DLD1 (cell line): ENCODE measurements at regions not wholly inside any gene's neighbourhood (a gene's known extent, or its start where the extent isn't known, plus 50 kb on each side); places are given as distances from the start of the nearest gene placed in this dataset.
"Not testable (repeated sequence)": the region's sequence is repeated elsewhere in the genome, so short reads cannot be mapped to it uniquely, and the experiment has no call there.

Experiments used
- in situ Hi-C: cut with HindIII; loops from 2 replicates; pipeline ENCODE4 v1.10.0; 2017; ENCODE audit warnings: low sequenced_read_pairs

GRCh38 chr1:208682664-208683013, 438.5 kb upstream of the PLXNA2 start:
- in situ Hi-C loops: no loop called here

GRCh38 chr1:208683141-208683540, 439.0 kb upstream of the PLXNA2 start:
- in situ Hi-C loops: no loop called here

GRCh38 chr1:208684192-208684591, 440.0 kb upstream of the PLXNA2 start:
- in situ Hi-C loops: no loop called here

GRCh38 chr1:208686592-208686991, 442.4 kb upstream of the PLXNA2 start:
- in situ Hi-C loops: no loop called here

DNA sequence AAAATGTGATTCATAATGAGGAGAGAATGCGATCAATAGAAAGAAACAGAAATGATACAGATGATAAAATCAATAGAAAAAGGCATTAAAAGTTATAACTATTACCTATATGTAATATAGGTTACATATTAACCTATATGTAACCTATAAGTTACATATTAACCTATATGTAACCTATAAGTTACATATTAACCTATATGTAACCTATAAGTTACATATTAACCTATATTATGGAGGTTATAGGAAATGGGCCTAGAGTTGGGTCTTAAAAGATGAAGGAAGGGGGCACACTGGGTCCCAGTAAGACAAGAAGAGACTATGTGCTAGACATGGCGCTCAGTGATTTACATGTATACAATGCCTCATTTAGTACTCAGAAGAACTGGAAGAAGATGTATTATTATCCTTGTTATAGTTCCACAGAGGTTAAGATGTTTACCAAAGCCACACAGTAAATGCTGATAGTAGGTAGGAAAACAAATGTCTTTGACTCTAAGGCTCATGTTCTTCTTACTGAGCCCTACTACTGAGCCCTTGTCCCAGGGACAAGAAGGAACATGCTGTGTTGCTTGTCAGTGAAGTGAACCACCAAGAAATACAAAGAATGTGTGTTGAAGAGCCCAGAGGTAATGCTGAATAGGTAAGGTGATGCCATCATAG, 444.6 kb upstream of the PLXNA2 start:
- in situ Hi-C loops: no loop called here

DNA sequence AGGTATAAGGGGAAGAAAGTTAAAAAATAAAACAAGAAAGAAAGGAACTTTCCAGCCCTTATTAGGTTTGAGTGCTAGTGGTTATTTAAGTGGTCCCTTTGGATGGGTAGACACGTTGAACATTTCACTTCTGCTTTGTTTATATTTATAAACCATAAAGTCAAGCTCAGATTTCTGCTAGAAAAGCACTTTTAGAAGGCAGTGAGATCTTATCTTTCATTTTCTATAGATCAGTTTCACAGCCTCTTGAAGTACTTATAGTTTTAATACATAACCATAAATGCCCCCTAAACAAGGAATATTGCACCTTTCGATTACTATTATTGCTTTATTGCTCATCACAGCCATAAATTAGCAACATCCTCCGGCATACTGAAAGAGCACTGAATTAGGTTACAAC, 446.8 kb upstream of the PLXNA2 start:
- in situ Hi-C loops: no loop called here

DNA sequence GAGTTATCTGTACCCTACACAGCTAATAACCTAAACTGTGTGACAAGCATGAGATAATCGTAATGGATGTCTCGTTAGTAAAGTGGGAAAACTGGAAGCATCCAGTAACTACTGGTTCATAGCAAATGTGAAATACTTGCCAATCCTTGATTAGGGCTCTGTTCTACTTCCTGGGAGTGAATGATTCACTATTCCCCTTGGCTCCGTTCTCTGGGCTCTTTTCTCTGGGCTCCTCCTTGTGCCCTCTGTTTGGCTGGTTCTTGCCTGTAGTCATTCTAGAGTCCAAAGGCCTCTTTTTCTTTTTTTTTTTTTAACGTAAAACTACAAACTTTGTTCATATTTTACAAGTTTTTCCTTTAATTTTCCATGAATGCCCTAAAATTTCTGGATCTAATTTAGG, 465.8 kb upstream of the PLXNA2 start:
- in situ Hi-C loops: no loop called here

DNA sequence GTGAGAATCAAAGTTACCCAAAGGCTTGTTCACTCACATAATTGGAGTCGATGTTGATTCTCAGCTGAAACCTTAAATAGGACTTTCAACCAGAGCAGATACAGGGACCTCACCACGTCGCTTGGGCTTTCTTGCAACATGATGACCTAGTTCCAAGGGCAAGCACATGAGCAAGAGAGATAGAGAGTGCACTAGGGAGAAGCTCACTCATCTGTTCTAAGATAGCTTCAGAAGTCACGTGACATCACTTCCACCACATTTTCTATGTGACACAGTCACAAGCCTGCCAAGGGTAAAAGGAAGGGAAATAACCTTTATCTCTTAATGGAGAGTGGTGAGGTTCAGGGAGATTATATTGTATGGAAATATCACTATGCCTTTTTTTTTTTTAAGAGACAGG, 470.1 kb upstream of the PLXNA2 start:
- in situ Hi-C loops: no loop called here

DNA sequence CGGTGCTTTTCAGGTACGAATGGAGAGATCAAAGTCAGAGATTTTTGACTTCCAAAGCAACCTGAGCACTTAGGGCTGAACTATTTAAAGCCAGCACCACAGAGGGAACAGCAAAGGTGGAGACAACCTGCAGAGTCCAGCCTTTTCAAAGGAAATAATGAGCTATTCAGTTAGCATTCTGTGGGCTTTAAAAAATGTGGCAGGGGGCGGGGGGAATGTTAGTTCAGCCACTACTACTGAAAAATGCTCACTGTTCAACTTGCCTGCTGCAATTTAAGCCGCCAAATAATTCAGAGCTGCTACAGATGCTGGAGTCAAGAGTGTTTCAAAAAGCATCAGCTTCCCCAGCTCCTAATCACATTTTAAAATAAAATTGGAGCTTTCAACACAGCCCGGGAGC, 473.3 kb upstream of the PLXNA2 start:
- in situ Hi-C loops: no loop called here

DNA sequence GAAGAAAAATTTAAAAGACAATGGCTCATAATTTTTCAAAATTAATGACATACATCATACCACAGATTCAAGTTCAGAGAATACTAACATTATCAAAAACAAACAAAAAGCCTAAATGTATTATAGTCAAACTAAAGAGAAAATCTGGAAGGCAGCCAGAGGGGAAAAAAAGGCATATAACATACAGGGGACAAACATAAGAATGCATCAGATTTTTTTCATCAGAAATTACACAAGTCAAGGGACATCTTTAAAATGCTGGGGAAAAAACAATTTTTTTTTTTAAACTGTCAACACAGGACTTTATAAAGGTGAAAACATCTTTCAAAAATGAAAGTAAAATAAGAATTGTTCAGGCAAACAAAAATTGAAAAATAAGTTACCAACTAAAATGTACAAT, 478.4 kb upstream of the PLXNA2 start:
- in situ Hi-C loops: no loop called here

DNA sequence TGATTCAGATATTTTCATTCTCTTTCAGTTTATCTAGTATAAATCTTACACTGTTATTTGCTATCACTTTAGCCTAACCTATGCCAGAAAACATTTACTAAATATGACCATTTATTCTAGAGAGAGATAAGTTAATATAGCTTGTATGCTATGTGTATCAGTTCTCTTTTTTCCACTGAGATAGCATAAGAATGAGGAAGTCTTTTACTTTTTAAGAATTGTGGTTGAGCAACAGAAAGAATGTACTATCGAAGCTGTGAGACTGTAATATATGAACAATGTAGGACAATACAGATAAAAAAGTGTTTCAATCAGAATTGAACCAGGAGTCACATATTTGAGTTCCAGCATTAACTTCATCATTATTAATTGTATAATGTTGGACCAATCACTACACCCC, 479.9 kb upstream of the PLXNA2 start:
- in situ Hi-C loops: no loop called here

- in situ Hi-C loops: no loop called here
These were observed 484.6 kb upstream of the PLXNA2 start for GRCh38 chr1:208728815-208729214.

DNA sequence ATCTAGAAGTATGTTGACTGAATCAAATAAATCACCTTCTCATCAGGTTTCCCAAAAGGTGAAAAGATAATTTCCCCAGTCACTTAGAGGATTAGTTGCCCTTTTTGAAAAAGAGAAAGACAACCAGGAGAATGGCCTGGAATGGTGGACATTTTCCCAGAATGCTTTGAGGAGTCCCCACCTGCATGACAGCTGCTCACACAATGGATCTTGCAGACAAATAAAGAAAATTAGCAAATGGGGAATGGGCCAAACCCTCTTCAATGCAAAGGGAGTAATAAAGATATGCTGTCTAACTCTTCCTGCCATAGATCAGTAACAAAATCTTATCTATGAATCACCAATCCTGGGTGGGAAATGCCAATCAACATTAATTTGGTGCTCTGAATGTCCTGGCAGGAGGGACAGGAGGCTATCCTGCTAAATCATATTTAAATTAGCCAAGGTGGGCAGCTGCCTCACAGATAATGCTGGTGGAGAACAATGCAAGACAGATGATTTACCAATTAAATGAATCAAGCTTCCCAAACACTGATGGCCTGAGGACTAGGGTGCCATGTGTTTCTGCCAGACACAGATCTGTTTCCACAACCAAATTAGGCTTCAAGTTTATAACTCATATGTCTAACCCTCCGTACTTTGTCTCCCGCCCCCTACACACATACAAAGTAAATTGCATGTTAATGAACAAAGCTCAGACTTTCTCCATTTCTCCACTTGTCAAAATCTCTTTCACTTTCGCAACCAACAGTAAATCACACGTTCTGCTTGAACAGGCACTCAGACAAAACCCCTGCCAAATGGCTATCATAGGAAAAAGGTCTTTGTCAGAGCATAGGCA, 488.0 kb upstream of the PLXNA2 start:
- in situ Hi-C loops: no loop called here

- in situ Hi-C loops: no loop called here
These were observed 493.0 kb upstream of the PLXNA2 start for GRCh38 chr1:208737161-208737560.

DNA sequence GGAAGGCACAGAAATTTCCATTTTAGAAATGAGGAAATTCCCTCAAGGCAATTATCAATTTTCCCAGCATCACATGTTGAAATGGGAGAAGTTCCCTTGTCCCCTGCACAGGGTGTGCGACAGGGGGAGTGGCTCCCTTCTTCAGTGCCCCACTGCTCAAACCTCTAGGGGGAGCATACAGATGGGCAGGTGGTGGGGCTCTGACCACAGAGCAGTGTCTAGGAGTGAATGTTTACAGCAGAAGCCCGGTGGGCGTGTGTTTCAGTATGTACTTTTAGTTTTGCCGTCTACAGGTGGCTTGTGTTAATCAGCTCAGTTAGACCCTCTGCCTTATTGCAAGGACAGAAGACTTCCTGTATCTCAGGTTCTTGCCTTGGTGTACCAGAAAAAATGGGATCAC, 493.7 kb upstream of the PLXNA2 start:
- in situ Hi-C loops: no loop called here

DNA sequence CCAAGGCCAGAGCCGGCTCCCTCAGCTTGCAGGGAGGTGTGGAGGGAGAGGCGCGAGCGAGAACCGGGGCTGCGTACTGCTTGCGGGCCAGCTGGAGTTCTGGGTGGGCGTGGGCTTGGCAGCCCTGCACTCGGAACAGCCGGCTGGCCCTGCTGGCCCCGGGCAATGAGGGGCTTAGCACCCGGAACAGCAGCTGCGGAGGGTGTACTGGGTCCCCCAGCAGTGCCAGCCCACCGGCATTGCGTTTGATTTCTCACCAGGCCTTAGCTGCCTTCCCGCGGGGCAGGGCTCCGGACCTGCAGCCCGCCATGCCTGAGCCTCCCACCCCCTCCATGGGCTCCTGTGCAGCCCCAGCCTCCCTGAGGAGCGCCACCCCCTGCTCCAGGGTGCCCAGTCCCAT, 495.5 kb upstream of the PLXNA2 start:
- in situ Hi-C loops: not testable (repeated sequence)

GRCh38 chr1:208741296-208741695, 497.1 kb upstream of the PLXNA2 start:
- in situ Hi-C loops: no loop called here

DNA sequence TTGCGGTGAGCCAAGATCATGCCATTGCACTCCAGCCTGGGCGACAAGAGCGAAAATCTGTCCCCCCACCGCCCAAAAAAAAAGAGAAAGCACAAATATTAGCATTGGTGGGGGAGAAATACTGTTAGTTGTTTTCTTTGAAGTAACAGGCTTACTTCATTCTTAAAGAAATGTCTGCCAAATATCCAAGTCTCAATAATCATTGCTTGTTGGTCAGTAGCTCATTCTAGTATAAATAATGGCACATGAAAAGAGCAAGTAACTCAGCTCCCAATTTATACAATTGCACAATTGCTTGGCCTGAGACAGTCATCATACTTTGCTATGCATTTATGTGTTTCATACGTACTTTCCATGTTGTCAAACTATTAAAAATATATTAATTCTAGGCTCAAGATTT, 499.2 kb upstream of the PLXNA2 start:
- in situ Hi-C loops: no loop called here

- in situ Hi-C loops: no loop called here
These were observed 503.8 kb upstream of the PLXNA2 start for GRCh38 chr1:208747979-208748378.

DNA sequence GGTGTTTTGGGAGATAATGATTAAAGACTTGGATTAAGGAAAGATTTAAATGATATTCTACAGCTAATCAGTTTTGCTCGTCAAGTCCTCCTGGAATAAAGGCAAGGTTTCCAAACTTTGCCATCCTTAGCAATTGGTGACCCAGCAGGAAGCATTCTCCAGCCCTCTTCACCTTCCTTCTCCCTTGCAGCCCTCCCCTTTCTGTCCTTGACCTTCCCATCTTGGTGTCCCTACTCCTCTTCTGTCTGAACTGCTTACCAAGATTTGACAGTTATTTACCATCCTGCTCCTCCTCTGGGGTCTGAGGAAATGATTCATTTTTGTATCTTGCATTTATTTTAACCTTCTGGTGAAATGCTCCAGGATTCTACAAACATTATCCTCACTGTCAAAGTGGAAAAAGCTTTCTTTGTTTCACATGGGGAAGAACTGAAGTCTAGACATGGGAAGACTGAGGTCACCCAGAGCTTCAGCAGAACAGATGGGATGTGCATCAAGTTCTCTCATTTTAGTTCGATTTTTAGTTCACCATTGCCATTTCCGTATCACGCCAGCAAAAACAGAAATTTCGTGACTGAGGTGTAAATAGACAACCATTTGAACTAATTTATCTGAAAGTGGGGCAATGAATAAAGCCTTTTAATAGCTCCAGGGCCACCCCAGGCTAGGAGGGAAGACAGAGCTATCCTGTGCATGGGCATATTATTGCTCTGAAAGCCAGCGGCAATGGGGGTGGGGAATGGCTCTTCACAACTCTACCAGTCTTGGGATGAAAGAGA, 504.4 kb upstream of the PLXNA2 start:
- in situ Hi-C loops: no loop called here

DNA sequence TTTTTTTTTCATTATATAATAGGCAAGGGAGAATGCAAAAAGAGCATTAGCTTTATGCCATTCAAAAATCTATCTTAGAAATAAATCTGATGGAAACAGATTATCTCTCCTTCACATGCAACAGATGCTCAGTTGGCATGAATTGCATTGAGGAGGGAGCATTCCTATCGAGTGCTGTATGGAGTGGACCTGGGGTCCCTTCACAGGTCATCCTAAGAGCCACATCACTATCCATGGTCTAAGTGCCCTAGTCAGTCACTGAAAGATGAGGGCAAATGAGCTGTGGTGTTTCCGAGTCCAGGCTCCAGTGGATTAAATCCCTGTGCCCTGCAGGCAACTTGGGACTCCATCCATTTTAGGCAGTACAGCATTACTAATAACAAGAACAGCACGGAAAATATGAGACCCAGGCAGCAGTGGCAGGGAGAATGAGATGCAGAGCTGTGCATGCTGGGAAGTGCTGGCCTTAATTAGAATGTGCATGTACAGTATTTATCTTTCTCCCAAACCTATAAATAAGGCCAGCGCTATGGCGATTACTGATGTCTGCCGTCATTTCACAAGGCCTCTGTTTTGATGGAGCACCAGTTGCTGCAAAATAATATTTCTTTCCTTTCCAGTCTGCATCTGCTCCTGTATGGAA, 512.3 kb upstream of the PLXNA2 start:
- in situ Hi-C loops: no loop called here
